ENCODE measurements at regions not wholly inside any gene's neighbourhood (a gene's known extent, or its start where the extent isn't known, plus 50 kb on each side); places are given as distances from the start of the nearest gene placed in this dataset.

- Histone ChIP-seq H3K4me3 (no peak overlapping the region), H3K36me3 (ENCODE audit: low read depth, missing control alignments) (no peaks in the 10 kb centered on the region), H3K4me1 (no peaks in the 10 kb centered on the region), H3K9me3 (no peaks in the 10 kb centered on the region), H3K27ac (no peak overlapping the region), H3K27me3 (no peaks in the 10 kb centered on the region)
- TF ChIP-seq CTCF (IDR thresholded peaks at IDR 0.05) = no peak
- TF ChIP-seq POLR2A (IDR thresholded peaks at IDR 0.05) = no peak
- intact Hi-C loops (cut with DNase I; ENCODE audit: low total_unique reads) = no loop called here
- DNase-seq = no peak
Observed at GRCh38 chr4:171170671-171171070, 642.5 kb upstream of the GALNTL6 start.

GRCh38 chr4:171169396-171169795 is 643.8 kb upstream of the GALNTL6 start:
- Histone ChIP-seq H3K4me1 (no peaks in the 10 kb centered on the region), H3K36me3 (ENCODE audit: low read depth, missing control alignments) (no peaks in the 10 kb centered on the region), H3K4me3 (no peak overlapping the region), H3K27me3 (no peaks in the 10 kb centered on the region), H3K9me3 (no peaks in the 10 kb centered on the region), H3K27ac (no peak overlapping the region)
- DNase-seq = no peak
- intact Hi-C loops (cut with DNase I; ENCODE audit: low total_unique reads) = no loop called here
- TF ChIP-seq CTCF (IDR thresholded peaks at IDR 0.05) (no peak), POLR2A (IDR thresholded peaks at IDR 0.05) (no peak)
- 79 to 92% methylated on average over 2 to 4 of the region's 4 CpGs for WGBS, 2 donors

DNA sequence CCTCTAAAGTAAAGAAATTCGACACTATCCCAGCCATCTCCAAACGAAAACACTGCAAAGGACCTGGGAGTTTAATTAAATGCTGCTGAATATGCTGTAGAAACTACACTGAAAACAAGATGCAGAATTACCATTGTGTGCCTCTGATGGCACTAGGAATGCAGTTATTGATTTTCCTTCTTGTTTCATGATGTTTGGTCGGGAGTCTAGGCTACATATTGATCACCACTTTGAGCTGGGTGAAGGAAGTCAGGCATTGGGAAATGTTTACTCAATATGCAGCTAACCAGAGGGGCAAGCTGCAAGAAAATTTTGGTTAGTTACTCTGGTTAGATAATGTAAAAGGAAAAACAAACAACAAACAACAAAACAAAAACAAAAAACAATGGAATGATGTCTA is 650.7 kb upstream of the GALNTL6 start:
- Histone ChIP-seq H3K4me3 (no peak overlapping the region), H3K27ac (no peak overlapping the region), H3K9me3 (no peaks in the 10 kb centered on the region), H3K4me1 (no peaks in the 10 kb centered on the region), H3K27me3 (no peaks in the 10 kb centered on the region), H3K36me3 (ENCODE audit: low read depth, missing control alignments) (no peaks in the 10 kb centered on the region)
- TF ChIP-seq CTCF (IDR thresholded peaks at IDR 0.05) (no peak), POLR2A (IDR thresholded peaks at IDR 0.05) (no peak)
- intact Hi-C loops (cut with DNase I; ENCODE audit: low total_unique reads) = no loop called here
- 77 to 79% methylated on average over 3 of the region's 3 CpGs for WGBS, 2 donors
- no peak for DNase-seq

GRCh38 chr4:171157462-171158082 is 655.6 kb upstream of the GALNTL6 start:
- no peaks in the 10 kb centered on the region for H3K9me3 ChIP-seq
- H3K4me1 ChIP-seq = no peaks in the 10 kb centered on the region
- no peak overlapping the region for H3K27ac ChIP-seq
- intact Hi-C loops (cut with DNase I; ENCODE audit: low total_unique reads) = no loop called here
- 37 to 53% methylated on average over 7 of the region's 7 CpGs for WGBS, 2 donors
- TF ChIP-seq POLR2A (IDR thresholded peaks at IDR 0.05) (no peak), CTCF (IDR thresholded peaks at IDR 0.05) (no peak)
- no peaks in the 10 kb centered on the region for H3K27me3 ChIP-seq
- H3K4me3 ChIP-seq = no peak overlapping the region
- DNase-seq = no peak
- no peaks in the 10 kb centered on the region for H3K36me3 ChIP-seq (ENCODE audit: low read depth, missing control alignments)

DNA sequence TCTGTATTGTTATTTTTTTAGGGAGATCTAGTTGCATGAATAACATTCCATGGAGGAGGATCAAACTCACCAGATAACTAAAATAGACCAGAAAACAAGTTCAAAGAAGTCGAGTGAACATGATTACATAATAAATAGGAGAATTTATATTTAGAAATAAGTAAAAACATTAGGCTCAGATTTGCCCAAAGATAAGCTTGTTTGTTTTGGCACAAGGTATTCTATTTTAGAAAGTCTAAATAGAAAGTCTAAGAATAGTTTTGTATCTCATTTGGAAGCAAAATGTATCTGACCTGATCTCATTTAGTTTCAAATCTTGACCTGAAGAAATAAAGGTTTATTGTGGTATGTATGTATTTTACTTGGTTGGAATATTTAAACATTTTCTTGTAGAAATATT is 670.6 kb upstream of the GALNTL6 start:
- DNase-seq = no peak
- Histone ChIP-seq H3K4me3 (no peak overlapping the region), H3K36me3 (ENCODE audit: low read depth, missing control alignments) (no peaks in the 10 kb centered on the region), H3K27ac (no peak overlapping the region), H3K4me1 (no peaks in the 10 kb centered on the region), H3K27me3 (no peaks in the 10 kb centered on the region), H3K9me3 (no peaks in the 10 kb centered on the region)
- intact Hi-C loops (cut with DNase I; ENCODE audit: low total_unique reads) = no loop called here
- TF ChIP-seq CTCF (IDR thresholded peaks at IDR 0.05) = no peak
- 13 to 19% methylated on average over 1 of the region's 1 CpG for WGBS, 2 donors

All from testis (tissue), 2 donors.